SK-N-SH (cell line): ENCODE measurements at regions not wholly inside any gene's neighbourhood (a gene's known extent, or its start where the extent isn't known, plus 50 kb on each side); places are given as distances from the start of the nearest gene placed in this dataset.
A peak's percentile ranks its signal among the peaks of the same experiment; 100 is the strongest.
"Not testable (repeated sequence)": the region's sequence is repeated elsewhere in the genome, so short reads cannot be mapped to it uniquely, and the experiment has no call there.

Experiments used
- CTCF ChIA-PET: fragments of 300-600, 350-600 bp; formaldehyde crosslinking; extraction: SDS; loops from one replicate; lab custom pipeline; 2021; lab: Yijun Ruan, JAX
- POLR2A ChIA-PET: fragments of 350-600 bp; sonication (Branson Sonifier 250); formaldehyde crosslinking; extraction: SDS; loops from one replicate; lab custom pipeline; 2020; ENCODE audit warnings: antibody characterized with exemption, inconsistent platforms; lab: Yijun Ruan, JAX
- DNase-seq: peaks from one replicate; pipeline ENCODE4 v3.0.0; 2012
- H2AFZ ChIP-seq: fragments of 200-600 bp; sonication (generic); 2 replicates; pipeline ENCODE4 v1.8.1; 2016; ENCODE audit warnings: antibody characterized with exemption, mild to moderate bottlenecking, low read depth
- H3F3A ChIP-seq: fragments of 200-600 bp; sonication (generic); replicated peaks from 2 replicates; pipeline ENCODE3; 2016; ENCODE audit warnings: antibody characterized with exemption, mild to moderate bottlenecking; ENCODE audit not compliant: insufficient read depth
- H3K27ac ChIP-seq, 2 experiments: fragments of 200-500 bp in 1 of 2; fragments of 200-600 bp in 1 of 2; sonication (Bioruptor generic) in 1 of 2; sonication (generic), shearing (Covaris generic) in 1 of 2; 2 replicates each; pipeline versions ENCODE4 v1.5.1 to v1.6.1; 2014 to 2016; ENCODE audit warnings: low read depth in 2 of 2, inconsistent platforms in 1 of 2, low read length in 1 of 2, mild to moderate bottlenecking in 1 of 2, mixed read lengths in 1 of 2
- H3K27me3 ChIP-seq: fragments of 200-600 bp; sonication (generic), shearing (Covaris generic); 2 replicates; pipeline ENCODE4 v1.6.1; 2016; ENCODE audit warnings: mixed run types; ENCODE audit not compliant: insufficient read depth
- H3K36me3 ChIP-seq, 2 experiments: fragments of 200-500 bp in 1 of 2; fragments of 200-600 bp in 1 of 2; sonication (Bioruptor generic) in 1 of 2; sonication (generic) in 1 of 2; replicated peaks in 1 of 2; 2 replicates each; pipeline versions ENCODE3 to v1.5.1; 2014 to 2016; ENCODE audit warnings: low read length in 1 of 2, mild to moderate bottlenecking in 1 of 2; ENCODE audit not compliant: insufficient read depth in 2 of 2, control insufficient read depth in 1 of 2
- H3K4me1 ChIP-seq, 2 experiments: fragments of 200-500 bp in 1 of 2; fragments of 200-600 bp in 1 of 2; sonication (Bioruptor generic) in 1 of 2; sonication (generic), shearing (Covaris generic) in 1 of 2; 2 replicates each; pipeline versions ENCODE4 v1.5.1 to v1.6.1; 2014 to 2016; ENCODE audit warnings: low read depth in 1 of 2, low read length in 1 of 2, mixed run types in 1 of 2; ENCODE audit not compliant: insufficient read depth in 2 of 2, control insufficient read depth in 1 of 2
- H3K4me2 ChIP-seq: fragments of 200-600 bp; sonication (generic), shearing (Covaris generic); 2 replicates; pipeline ENCODE4 v1.6.1; 2017; ENCODE audit warnings: mixed run types
- H3K4me3 ChIP-seq, 2 experiments: fragments of 200-500 bp in 1 of 2; fragments of 200-600 bp in 1 of 2; sonication (Bioruptor generic) in 1 of 2; sonication (generic), shearing (Covaris generic) in 1 of 2; 2 replicates each; pipeline versions ENCODE4 v1.5.1 to v1.8.1; 2014 to 2016; ENCODE audit warnings: low read depth in 2 of 2, inconsistent platforms in 1 of 2, low read length in 1 of 2, mild to moderate bottlenecking in 1 of 2, mixed read lengths in 1 of 2, moderate library complexity in 1 of 2
- H3K79me2 ChIP-seq: fragments of 200-600 bp; sonication (generic); 2 replicates; pipeline ENCODE4 v1.8.1; 2017; ENCODE audit warnings: mild to moderate bottlenecking; ENCODE audit not compliant: insufficient read depth
- H3K9ac ChIP-seq: fragments of 200-600 bp; sonication (generic); 2 replicates; pipeline ENCODE4 v1.6.1; 2017; ENCODE audit warnings: mixed run types
- H3K9me2 ChIP-seq: fragments of 200-600 bp; sonication (generic); 2 replicates; pipeline ENCODE4 v1.6.1; 2017; ENCODE audit warnings: mixed run types
- H3K9me3 ChIP-seq: fragments of 200-600 bp; sonication (generic); 2 replicates; pipeline ENCODE4 v1.6.1; 2017; ENCODE audit warnings: mixed run types, mild to moderate bottlenecking, moderate library complexity
- H4K20me1 ChIP-seq: fragments of 200-600 bp; sonication (generic); 2 replicates; pipeline ENCODE4 v1.6.1; 2017; ENCODE audit warnings: mild to moderate bottlenecking, mixed run types; ENCODE audit not compliant: insufficient read depth
- CTCF ChIP-seq: fragments of 200-600 bp; sonication (generic); IDR thresholded peaks from 2 replicates; pipeline ENCODE4 v1.6.1; 2017; ENCODE audit warnings: antibody characterized with exemption, mild to moderate bottlenecking, moderate library complexity
- WGBS: methylation state at CpG from one replicate; pipeline ENCODE4 v1.1.6; 2017; ENCODE audit warnings: low lambda C conversion rate; 5-methylcytosine and 5-hydroxymethylcytosine counted together

DNA sequence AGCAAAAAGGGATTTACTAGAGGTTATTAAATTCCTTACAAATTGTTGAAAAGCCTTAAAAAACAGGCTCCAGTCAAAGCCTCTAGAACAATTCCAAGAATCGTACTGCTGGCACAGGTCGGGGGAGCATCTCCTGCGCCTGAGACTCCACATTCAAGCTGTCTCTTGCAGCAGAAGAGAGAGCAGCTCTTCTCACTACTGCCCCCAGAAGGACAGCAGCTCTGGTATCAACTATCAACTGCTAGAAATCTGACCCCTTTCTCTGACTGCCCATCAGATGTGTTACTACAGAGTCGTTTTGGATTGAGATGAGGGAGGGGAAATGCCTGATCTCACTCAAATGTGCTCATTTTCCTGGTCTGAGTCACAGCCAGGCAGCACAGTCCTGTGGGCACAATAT lies 403.6 kb downstream of the RPIA start:
- H3F3A ChIP-seq, H4K20me1 ChIP-seq, POLR2A ChIA-PET, CTCF ChIA-PET, H3K27me3 ChIP-seq, H3K9ac ChIP-seq, H3K9me2 ChIP-seq, H3K9me3 ChIP-seq, H3K79me2 ChIP-seq, H3K4me1 ChIP-seq, DNase-seq, H3K36me3 ChIP-seq, H3K4me2 ChIP-seq, H3K27ac ChIP-seq, H2AFZ ChIP-seq, H3K4me3 ChIP-seq: not testable (repeated sequence)
- WGBS = 3% methylated on average over 3 of the region's 4 CpGs

DNA sequence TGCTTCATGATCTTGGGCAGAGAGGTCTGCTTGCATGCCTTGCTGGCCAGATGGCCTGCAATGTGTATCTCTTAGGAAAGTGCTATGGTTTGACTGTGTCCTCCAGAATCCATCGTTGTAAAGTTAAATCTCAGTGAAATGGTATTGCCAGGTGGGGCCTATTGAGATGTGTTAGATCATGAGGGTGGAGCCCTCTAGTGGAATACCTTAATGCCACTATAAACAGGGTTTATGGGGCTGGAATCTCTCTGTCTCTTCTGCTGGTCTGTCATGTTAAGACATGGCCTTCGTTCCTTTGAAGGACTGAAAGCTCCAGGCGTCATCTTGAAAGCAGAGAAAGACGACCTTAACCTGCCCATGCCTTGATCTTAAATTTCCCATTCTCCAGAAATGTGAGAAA lies 411.1 kb downstream of the RPIA start:
- H3K9me2 ChIP-seq, H3K27me3 ChIP-seq, DNase-seq, H4K20me1 ChIP-seq, H3K4me3 ChIP-seq, H3K36me3 ChIP-seq, CTCF ChIA-PET, H3F3A ChIP-seq, H3K4me2 ChIP-seq, POLR2A ChIA-PET, H3K79me2 ChIP-seq, H3K9ac ChIP-seq, H3K4me1 ChIP-seq, H3K9me3 ChIP-seq, H3K27ac ChIP-seq, H2AFZ ChIP-seq: not testable (repeated sequence)
- 0% methylated on average over 1 of the region's 4 CpGs for WGBS

DNA sequence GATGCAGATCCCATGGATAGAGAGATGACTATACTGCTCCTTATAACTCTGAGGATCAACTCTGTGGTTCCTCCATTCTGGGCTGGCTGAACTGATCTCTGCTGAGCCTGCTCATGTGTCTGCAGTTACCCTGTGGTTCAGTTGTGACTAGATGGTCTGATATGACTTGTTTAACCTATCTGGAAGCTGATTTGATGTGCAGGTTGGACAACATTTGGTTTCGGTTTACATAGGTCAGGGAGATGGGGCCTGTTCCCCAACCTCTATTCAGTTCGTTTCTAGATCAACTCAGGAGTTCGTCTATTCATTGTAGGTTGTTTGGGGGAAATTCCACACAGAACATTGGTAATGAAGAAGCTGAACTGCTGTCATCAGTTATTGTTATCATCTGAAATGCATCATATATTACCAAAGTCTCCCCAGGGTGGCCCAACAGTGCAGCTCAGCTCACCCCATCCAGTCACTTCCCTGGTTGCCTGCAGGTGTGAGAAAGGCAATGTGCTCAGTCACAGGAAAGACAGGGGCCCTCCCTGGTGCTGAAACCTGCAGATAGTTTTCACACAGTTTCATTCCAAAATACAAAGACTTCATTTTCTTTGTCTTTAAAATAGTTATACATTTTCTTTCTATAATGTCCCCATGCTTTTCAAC lies 415.0 kb downstream of the RPIA start:
- H3K27ac ChIP-seq, H3K79me2 ChIP-seq, H3K9me3 ChIP-seq, CTCF ChIA-PET, H3K9me2 ChIP-seq, DNase-seq, H3F3A ChIP-seq, H2AFZ ChIP-seq, H3K36me3 ChIP-seq, H3K4me2 ChIP-seq, H3K4me3 ChIP-seq, H3K9ac ChIP-seq, H3K27me3 ChIP-seq, H4K20me1 ChIP-seq, POLR2A ChIA-PET, H3K4me1 ChIP-seq: not testable (repeated sequence)
- WGBS = 0% methylated on average over 1 of the region's 3 CpGs

- H3K9me3 ChIP-seq, DNase-seq, H3K9ac ChIP-seq, H2AFZ ChIP-seq, CTCF ChIA-PET, H3F3A ChIP-seq, H3K4me2 ChIP-seq, H3K27ac ChIP-seq, H4K20me1 ChIP-seq, H3K4me1 ChIP-seq, POLR2A ChIA-PET, H3K4me3 ChIP-seq, H3K36me3 ChIP-seq, H3K27me3 ChIP-seq, H3K9me2 ChIP-seq, H3K79me2 ChIP-seq: not testable (repeated sequence)
- peak; percentile 48 for TF ChIP-seq CTCF
- WGBS = 0% methylated on average over 1 of the region's 1 CpG
Measured at GRCh38 chr2:89112434-89112833, 421.0 kb downstream of the RPIA start.

GRCh38 chr2:89113286-89113685 lies 421.8 kb downstream of the RPIA start:
- H3K4me1 ChIP-seq, H3K9me3 ChIP-seq, H3K4me3 ChIP-seq, H2AFZ ChIP-seq, H4K20me1 ChIP-seq, POLR2A ChIA-PET, H3K36me3 ChIP-seq, CTCF ChIA-PET, H3K27ac ChIP-seq, DNase-seq, H3K27me3 ChIP-seq, H3K79me2 ChIP-seq, H3K9me2 ChIP-seq, H3K9ac ChIP-seq, H3K4me2 ChIP-seq, H3F3A ChIP-seq: not testable (repeated sequence)

- H3K4me2 ChIP-seq, H3K9ac ChIP-seq, DNase-seq, H3K27ac ChIP-seq, H3K36me3 ChIP-seq, H3K4me3 ChIP-seq, H3K27me3 ChIP-seq, H3K79me2 ChIP-seq, H4K20me1 ChIP-seq, CTCF ChIA-PET, POLR2A ChIA-PET, H3K9me3 ChIP-seq, H2AFZ ChIP-seq, H3K9me2 ChIP-seq, H3K4me1 ChIP-seq, H3F3A ChIP-seq: not testable (repeated sequence)
Measured at GRCh38 chr2:89129440-89129839, 438.0 kb downstream of the RPIA start.
